Inferior parietal cortex (tissue), 1 donor: ENCODE measurements at regions not wholly inside any gene's neighbourhood (a gene's known extent, or its start where the extent isn't known, plus 50 kb on each side); places are given as distances from the start of the nearest gene placed in this dataset.

Experiments used
- DNase-seq: peaks from one replicate; pipeline ENCODE4 v3.0.0-alpha.2; 2016; ENCODE audit errors: extremely low spot score

GRCh38 chr6:140980265-140980887 is 1152.3 kb upstream of the GJE1 start:
- DNase-seq: no peak

- no peak for DNase-seq
Observed at GRCh38 chr6:140979642-140980091, 1153.1 kb upstream of the GJE1 start.

DNA sequence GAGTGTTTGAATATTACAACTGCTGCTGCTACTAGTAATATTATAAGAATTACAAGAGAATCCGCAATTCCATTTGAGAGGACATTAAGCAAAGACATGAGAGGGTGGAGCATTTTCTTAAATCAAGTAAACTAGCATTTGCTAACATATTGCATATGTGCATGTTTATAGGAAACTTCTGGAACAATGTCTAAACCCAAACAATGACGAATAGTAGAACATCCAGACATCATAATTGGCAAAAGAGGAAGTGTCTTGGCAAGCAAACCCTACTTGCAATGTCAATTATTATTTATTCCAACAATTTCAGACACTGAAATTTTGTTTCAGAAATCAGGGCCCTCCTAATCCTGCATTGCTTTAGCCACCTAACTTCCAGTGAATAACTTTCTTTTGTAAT is 1155.3 kb upstream of the GJE1 start:
- no peak for DNase-seq

GRCh38 chr6:140976806-140977205 is 1155.9 kb upstream of the GJE1 start:
- no peak for DNase-seq

DNA sequence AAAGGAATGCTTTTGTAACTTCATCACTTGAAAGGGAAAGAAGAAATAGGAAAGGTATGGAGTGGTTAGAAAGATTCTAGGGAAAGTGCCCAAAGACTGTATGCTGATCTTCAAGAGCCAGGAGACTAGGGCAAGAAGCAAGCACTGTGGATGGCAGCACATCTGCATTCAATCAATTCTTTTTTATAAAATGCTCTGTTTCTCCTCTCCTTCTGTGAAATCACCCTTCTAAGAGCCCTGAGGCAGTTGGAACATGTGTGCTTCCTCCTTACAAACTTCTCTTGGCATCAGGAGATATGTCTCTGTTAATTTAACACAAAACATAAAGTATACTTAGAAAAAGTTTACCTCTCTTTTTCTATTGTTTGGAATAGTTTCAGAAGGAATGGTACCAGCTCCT is 1162.2 kb upstream of the GJE1 start:
- DNase-seq: no peak

DNA sequence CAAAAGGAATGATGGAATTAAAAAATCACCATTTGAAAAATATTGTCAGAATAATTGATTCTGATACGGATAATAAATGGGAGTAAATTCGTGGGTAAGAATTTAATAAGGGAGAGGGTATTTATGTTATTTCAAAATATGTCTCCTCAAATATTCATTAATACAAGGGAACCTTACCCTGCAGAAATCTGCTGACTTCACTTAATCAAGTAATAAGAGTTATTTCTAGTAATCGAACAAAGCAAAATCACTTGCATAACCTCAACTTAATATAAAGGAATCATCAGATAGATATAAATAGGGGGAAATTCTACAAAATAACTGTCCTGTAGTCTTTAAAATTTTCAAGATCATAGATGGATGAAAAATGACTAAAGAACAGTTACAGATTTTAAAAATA is 1164.7 kb upstream of the GJE1 start:
- no peak for DNase-seq

DNA sequence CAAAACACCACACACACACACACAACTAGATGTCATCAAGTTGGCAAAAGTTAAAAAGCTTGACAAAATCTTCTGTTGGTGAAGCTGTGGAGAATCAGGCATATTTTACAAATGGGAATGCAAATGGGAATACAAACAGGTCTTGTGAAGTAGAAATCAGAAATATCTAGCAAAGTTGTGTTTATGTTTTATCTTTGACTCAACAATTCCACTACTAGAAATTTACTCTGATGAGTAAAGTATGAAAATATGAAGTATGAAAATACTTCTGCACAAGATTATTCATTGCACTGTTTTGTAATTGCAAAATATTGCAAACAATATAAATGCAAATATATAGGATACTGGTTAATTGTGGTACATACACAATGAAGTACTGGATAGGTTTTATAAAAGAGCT is 1166.0 kb upstream of the GJE1 start:
- no peak for DNase-seq

GRCh38 chr6:140960566-140960965 is 1172.2 kb upstream of the GJE1 start:
- DNase-seq: no peak

- DNase-seq: no peak
Observed at GRCh38 chr6:140957386-140957785, 1175.3 kb upstream of the GJE1 start.

- no peak for DNase-seq
Observed at GRCh38 chr6:140956571-140957369, 1176.0 kb upstream of the GJE1 start.

DNA sequence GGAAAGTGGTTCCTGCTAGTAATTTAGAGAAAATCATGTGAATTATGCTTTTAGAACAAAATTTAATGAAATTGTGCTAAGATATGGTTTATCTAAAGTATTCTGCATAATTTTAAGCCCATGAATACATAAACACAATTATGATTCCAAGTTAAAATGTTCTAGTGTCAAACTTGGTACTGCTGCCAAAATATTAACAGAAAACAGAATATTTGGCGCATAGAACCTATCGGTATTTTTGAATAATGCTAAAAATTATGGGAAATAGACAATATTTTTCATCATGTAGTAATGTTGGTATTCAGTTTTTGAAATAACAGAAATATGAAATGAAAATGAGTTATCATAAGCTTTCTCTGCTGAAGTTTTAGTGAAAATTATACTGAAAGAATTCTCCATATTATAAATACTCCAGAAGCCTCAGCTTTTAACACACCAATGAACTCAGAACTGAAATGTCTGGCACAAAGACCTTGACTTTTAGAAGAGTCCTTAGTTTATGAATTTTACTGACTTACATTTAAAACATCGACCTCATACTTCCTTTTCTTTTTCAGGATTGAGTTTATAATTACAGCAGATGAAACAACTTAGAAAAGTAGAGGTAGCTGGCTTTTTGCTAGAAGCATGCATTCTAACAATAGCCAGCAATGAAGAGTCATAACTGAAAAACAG is 1192.3 kb upstream of the GJE1 start:
- DNase-seq: no peak

DNA sequence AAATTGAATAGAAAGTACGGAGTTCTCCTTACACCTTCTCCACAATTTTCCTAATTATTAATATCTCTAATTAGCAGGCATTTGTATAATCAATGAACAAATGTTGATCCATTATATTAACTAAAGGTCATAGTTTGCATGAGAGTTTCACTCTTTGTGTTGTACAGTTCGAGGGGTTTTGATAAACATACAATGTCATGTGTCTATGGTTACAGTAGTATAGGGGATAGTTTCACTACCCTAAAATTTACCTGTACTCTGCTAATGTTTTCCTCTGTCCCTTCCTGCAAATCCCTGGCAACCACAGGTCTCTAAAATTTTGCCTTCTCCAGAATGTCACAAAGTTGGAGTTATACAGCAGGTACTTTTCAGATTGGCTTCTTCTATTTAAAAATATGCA is 1199.8 kb upstream of the GJE1 start:
- no peak for DNase-seq

GRCh38 chr6:140931581-140931980 is 1201.1 kb upstream of the GJE1 start:
- no peak for DNase-seq

GRCh38 chr6:140929121-140929520 is 1203.6 kb upstream of the GJE1 start:
- DNase-seq: no peak

DNA sequence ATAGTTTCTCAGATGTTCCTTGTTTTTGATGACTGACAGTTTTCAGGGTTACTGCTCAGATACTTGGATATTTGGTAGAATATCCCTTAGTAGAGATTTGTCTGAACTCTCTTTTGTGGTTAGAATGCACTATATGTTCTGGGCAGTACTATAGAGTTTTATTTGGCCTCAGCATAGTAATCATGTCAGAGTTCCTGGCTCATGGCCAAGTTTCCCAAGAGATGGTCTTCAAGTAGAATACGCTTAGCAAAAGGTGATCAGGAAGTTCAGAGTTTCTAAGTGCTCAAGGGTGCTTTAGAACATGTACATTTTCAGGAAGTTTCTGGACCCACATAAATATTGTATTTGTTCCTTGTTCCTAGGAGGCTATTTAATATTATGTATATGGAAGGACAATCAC is 1209.7 kb upstream of the GJE1 start:
- no peak for DNase-seq

GRCh38 chr6:140921366-140922226 is 1211.1 kb upstream of the GJE1 start:
- DNase-seq: peak; percentile 54

DNA sequence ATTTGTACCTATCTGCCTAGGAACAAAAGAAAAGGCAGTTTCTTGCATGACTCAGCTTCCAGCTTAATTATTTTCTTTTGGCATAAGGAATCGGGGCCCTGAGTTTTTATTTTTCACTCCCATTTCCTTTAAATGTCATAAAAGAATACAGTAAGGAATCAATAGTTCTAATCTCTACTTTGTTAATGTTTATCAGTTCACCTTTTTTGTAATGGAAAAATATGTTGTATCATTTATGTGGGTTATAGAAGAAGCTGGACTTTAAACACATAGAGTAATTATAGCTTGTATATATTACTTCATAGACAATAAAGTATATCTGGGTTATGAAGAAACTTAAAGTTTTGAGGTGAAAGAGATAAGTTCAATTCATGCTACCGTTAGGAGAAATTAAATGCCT is 1214.8 kb upstream of the GJE1 start:
- DNase-seq: no peak

DNA sequence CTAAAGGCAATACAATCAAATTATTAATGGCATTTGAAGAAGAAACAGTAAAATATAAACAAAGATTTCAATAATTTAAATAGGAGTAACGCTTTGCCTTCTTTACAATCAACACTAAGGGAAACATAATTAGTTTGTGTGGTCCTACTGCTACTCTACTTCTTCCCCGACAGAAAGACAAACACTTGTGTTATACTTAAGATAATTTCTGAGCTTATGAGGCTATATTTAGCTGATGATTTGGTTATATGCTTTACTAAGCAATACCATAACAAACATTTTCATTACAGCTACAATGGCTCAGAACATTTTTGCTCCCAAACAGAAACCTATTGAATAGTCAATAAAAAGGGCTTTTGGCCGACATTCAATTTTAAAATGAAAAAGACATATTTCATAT is 1217.2 kb upstream of the GJE1 start:
- DNase-seq: no peak

GRCh38 chr6:140915103-140915502 is 1217.6 kb upstream of the GJE1 start:
- DNase-seq: peak; percentile 24

GRCh38 chr6:140912686-140913085 is 1220.0 kb upstream of the GJE1 start:
- DNase-seq: no peak

- no peak for DNase-seq
Observed at GRCh38 chr6:140909625-140910024, 1223.1 kb upstream of the GJE1 start.

DNA sequence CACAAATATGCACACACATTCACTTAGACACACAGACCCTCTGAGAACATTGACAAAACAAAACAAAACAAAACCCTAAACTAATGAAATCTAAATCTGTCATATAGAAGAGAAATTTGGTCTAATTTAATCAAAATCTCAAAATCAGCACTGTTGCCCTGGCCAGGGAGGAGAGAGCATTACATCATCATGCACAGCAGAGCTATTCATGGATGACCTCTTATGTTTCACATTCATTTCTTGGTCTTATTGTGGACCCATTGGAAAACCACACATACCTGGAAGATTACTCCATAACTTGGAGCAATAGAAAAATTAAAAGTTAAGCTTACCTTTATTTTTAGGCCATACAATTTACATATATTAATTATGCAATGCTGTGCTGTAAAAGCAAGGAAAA is 1223.6 kb upstream of the GJE1 start:
- DNase-seq: no peak
